ENCODE measurements at regions not wholly inside any gene's neighbourhood (a gene's known extent, or its start where the extent isn't known, plus 50 kb on each side); places are given as distances from the start of the nearest gene placed in this dataset.
A peak's percentile ranks its signal among the peaks of the same experiment; 100 is the strongest.

- no peak for DNase-seq (ENCODE audit: low spot score)
Measured at GRCh38 chr20:6614836-6615235, 152.7 kb upstream of the BMP2 start.

GRCh38 chr20:6613280-6613861 lies 154.1 kb upstream of the BMP2 start:
- no peak for DNase-seq (ENCODE audit: low spot score)

GRCh38 chr20:6612606-6612923 lies 154.9 kb upstream of the BMP2 start:
- DNase-seq (ENCODE audit: low spot score), result no peak

GRCh38 chr20:6611911-6612605 lies 155.4 kb upstream of the BMP2 start:
- no peak for DNase-seq (ENCODE audit: low spot score)

GRCh38 chr20:6606651-6607050 lies 160.8 kb upstream of the BMP2 start:
- DNase-seq (ENCODE audit: low spot score), result no peak

GRCh38 chr20:6605055-6605935 lies 162.2 kb upstream of the BMP2 start:
- no peak for DNase-seq (ENCODE audit: low spot score)

- DNase-seq (ENCODE audit: low spot score), result no peak
Measured at GRCh38 chr20:6604179-6604578, 163.3 kb upstream of the BMP2 start.

- DNase-seq (ENCODE audit: low spot score), result no peak
Measured at GRCh38 chr20:6599876-6600735, 167.4 kb upstream of the BMP2 start.

GRCh38 chr20:6595704-6596103 lies 171.8 kb upstream of the BMP2 start:
- DNase-seq (ENCODE audit: low spot score), result no peak

- DNase-seq (ENCODE audit: low spot score), result no peak
Measured at GRCh38 chr20:6590891-6591637, 176.4 kb upstream of the BMP2 start.

GRCh38 chr20:6588296-6588695 lies 179.2 kb upstream of the BMP2 start:
- no peak for DNase-seq (ENCODE audit: low spot score)

GRCh38 chr20:6583134-6583738 lies 184.2 kb upstream of the BMP2 start:
- peak; percentile 18 for DNase-seq (ENCODE audit: low spot score)

- DNase-seq (ENCODE audit: low spot score), result no peak
Measured at GRCh38 chr20:6582449-6582848, 185.0 kb upstream of the BMP2 start.

GRCh38 chr20:6580486-6580885 lies 187.0 kb upstream of the BMP2 start:
- DNase-seq (ENCODE audit: low spot score), result no peak

- DNase-seq (ENCODE audit: low spot score), result no peak
Measured at GRCh38 chr20:6579824-6580223, 187.7 kb upstream of the BMP2 start.

- DNase-seq (ENCODE audit: low spot score), result no peak
Measured at GRCh38 chr20:6579417-6579816, 188.1 kb upstream of the BMP2 start.

GRCh38 chr20:6577451-6577850 lies 190.0 kb upstream of the BMP2 start:
- DNase-seq (ENCODE audit: low spot score), result no peak

- no peak for DNase-seq (ENCODE audit: low spot score)
Measured at GRCh38 chr20:6576726-6577125, 190.8 kb upstream of the BMP2 start.

- DNase-seq (ENCODE audit: low spot score), result no peak
Measured at GRCh38 chr20:6575912-6576401, 191.5 kb upstream of the BMP2 start.

- DNase-seq (ENCODE audit: low spot score), result no peak
Measured at GRCh38 chr20:6566821-6567220, 200.7 kb upstream of the BMP2 start.

- peak; percentile 15 for DNase-seq (ENCODE audit: low spot score)
Measured at GRCh38 chr20:6562111-6562510, 205.4 kb upstream of the BMP2 start.

Data from hepatic stellate cell (primary cell).